Activated CD8-positive, alpha-beta T cell treated with anti-CD3 and anti-CD28 coated beads, Interleukin-2, amount 10 ng/mL, durations not matched to agents 7 days and 5 days (primary cell): ENCODE measurements at regions not wholly inside any gene's neighbourhood (a gene's known extent, or its start where the extent isn't known, plus 50 kb on each side); places are given as distances from the start of the nearest gene placed in this dataset.

ENCODE experiments used
- ATAC-seq: fragments of 150-1000 bp; cut with Tn5 transposase; one replicate; pipeline ENCODE4 v1.10.0; 2021; ENCODE audit warnings: moderate library complexity
- CTCF ChIA-PET: fragments of 350-600 bp; sonication (Branson Sonifier 250); formaldehyde crosslinking; loops from one replicate; lab custom pipeline; 2021; ENCODE audit warnings: antibody characterized with exemption; lab: Charles Lee
- POLR2A ChIA-PET: fragments of 350-600 bp; sonication (Branson Sonifier 250); formaldehyde crosslinking; loops from one replicate; lab custom pipeline; 2021; ENCODE audit warnings: antibody characterized with exemption; lab: Charles Lee
- DNase-seq: peaks from one replicate; pipeline ENCODE4 v3.0.0-alpha.2; 2020
- H3K27ac Mint-ChIP-seq: one replicate; pipeline ENCODE4 v1.8.0; 2021; ENCODE audit warnings: mild to moderate bottlenecking, mixed read lengths
- H3K27me3 Mint-ChIP-seq: one replicate; pipeline ENCODE4 v1.8.0; 2021; ENCODE audit warnings: low read depth, mixed read lengths
- H3K36me3 Mint-ChIP-seq: one replicate; pipeline ENCODE4 v1.8.0; 2021; ENCODE audit warnings: low read depth, mixed read lengths
- H3K4me1 Mint-ChIP-seq: one replicate; pipeline ENCODE4 v1.8.0; 2021; ENCODE audit warnings: low read depth, mixed read lengths
- H3K4me3 Mint-ChIP-seq: one replicate; pipeline ENCODE4 v1.8.0; 2021; ENCODE audit warnings: mild to moderate bottlenecking, mixed read lengths
- H3K9me3 Mint-ChIP-seq: one replicate; pipeline ENCODE4 v1.8.0; 2022; ENCODE audit warnings: mixed read lengths; ENCODE audit not compliant: insufficient read depth

DNA sequence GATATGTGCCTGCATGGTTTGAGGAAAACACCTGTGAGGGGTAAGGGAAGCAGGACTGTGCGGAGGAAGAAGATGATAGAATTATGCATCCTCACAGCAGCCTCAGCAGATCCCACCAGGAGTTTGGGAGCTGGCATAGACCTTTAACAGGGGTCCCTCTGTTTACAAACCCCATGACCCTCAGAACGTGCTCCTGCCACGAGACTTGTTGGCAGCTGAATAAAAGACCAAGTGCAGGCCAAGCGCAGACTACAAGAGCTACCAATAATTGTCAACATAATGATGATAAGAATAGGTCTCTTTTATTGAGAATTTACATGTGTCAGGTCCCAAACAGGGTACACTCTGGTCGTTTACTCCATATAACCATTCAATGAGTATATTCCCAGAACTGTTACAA, 236.0 kb downstream of the MED10 start:
- no peaks in the 10 kb centered on the region for H3K36me3 Mint-ChIP-seq
- ATAC-seq (no peak), DNase-seq (no peak)
- H3K4me3 Mint-ChIP-seq, result no peak overlapping the region
- H3K4me1 Mint-ChIP-seq, result no peaks in the 10 kb centered on the region
- H3K27ac Mint-ChIP-seq, result no peak overlapping the region
- ChIA-PET CTCF (no interaction called here), POLR2A (no interaction called here)
- H3K27me3 Mint-ChIP-seq, result no peaks in the 10 kb centered on the region
- H3K9me3 Mint-ChIP-seq, result no peaks in the 10 kb centered on the region

- CTCF ChIA-PET, result no interaction called here
- POLR2A ChIA-PET, result no interaction called here
- H3K36me3 Mint-ChIP-seq, result no peaks in the 10 kb centered on the region
- no peaks in the 10 kb centered on the region for H3K9me3 Mint-ChIP-seq
- H3K4me1 Mint-ChIP-seq, result no peaks in the 10 kb centered on the region
- no peak overlapping the region for H3K4me3 Mint-ChIP-seq
- ATAC-seq (no peak), DNase-seq (no peak)
- H3K27me3 Mint-ChIP-seq, result no peaks in the 10 kb centered on the region
- H3K27ac Mint-ChIP-seq, result no peak overlapping the region
Measured at GRCh38 chr5:6140219-6140618, 238.1 kb downstream of the MED10 start.

DNA sequence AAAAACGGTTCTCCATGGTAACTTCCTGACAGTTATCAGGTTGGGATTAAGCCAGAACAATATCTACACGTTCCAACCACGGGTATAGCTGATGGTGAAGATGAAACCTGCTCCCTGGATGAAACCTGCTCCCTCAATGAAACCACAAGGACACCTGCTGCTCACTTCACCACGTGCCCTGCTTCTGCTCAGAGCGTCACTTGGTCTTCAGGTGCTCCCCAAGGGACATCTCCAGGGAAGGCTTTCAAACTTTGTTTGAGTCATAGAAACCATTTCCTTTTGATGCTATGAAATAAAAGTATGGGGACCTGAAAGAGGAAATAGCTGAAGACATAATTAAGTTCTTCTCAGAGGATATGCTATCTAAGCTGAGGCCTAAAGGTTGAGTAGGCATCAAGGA, 242.4 kb downstream of the MED10 start:
- no peak for DNase-seq
- ATAC-seq, result no peak
- Mint-ChIP-seq H3K27me3 (no peaks in the 10 kb centered on the region), H3K4me1 (no peaks in the 10 kb centered on the region), H3K36me3 (no peaks in the 10 kb centered on the region), H3K4me3 (no peak overlapping the region), H3K27ac (no peak overlapping the region), H3K9me3 (no peaks in the 10 kb centered on the region)
- POLR2A ChIA-PET, result no interaction called here
- CTCF ChIA-PET, result no interaction called here

GRCh38 chr5:6134281-6134680, 244.1 kb downstream of the MED10 start:
- POLR2A ChIA-PET, result no interaction called here
- CTCF ChIA-PET, result no interaction called here
- Mint-ChIP-seq H3K27me3 (no peaks in the 10 kb centered on the region), H3K36me3 (no peaks in the 10 kb centered on the region), H3K27ac (no peak overlapping the region), H3K9me3 (no peaks in the 10 kb centered on the region), H3K4me3 (no peak overlapping the region), H3K4me1 (no peaks in the 10 kb centered on the region)
- DNase-seq (no peak), ATAC-seq (no peak)

GRCh38 chr5:6125781-6126180, 252.6 kb downstream of the MED10 start:
- Mint-ChIP-seq H3K4me1 (no peaks in the 10 kb centered on the region), H3K4me3 (no peak overlapping the region), H3K9me3 (no peaks in the 10 kb centered on the region), H3K27me3 (no peaks in the 10 kb centered on the region), H3K36me3 (no peaks in the 10 kb centered on the region), H3K27ac (no peak overlapping the region)
- DNase-seq (no peak), ATAC-seq (no peak)
- ChIA-PET CTCF (no interaction called here), POLR2A (no interaction called here)

DNA sequence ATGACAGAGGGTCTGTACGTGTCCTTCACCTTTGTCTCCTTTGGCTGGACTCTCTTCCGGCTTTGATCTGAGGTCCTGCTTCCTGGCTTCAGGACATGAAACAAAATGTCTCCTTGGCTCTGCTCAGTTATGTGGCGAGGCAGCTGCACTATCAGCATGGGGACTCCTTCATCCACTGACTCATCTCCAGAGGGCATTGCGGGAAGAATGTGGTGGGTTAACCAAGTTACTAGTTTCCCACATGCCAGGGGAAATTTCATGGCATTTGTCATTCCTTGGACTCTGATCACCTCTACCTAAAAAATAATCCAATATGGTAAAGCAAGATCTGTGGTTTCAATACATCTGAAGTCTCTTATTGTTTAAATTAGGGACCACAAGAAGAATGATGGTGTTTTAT, 259.7 kb downstream of the MED10 start:
- ChIA-PET CTCF (no interaction called here), POLR2A (no interaction called here)
- no peak for DNase-seq
- Mint-ChIP-seq H3K9me3 (no peaks in the 10 kb centered on the region), H3K4me1 (no peaks in the 10 kb centered on the region), H3K27ac (no peak overlapping the region), H3K27me3 (no peaks in the 10 kb centered on the region), H3K36me3 (no peaks in the 10 kb centered on the region), H3K4me3 (no peak overlapping the region)
- ATAC-seq, result no peak

DNA sequence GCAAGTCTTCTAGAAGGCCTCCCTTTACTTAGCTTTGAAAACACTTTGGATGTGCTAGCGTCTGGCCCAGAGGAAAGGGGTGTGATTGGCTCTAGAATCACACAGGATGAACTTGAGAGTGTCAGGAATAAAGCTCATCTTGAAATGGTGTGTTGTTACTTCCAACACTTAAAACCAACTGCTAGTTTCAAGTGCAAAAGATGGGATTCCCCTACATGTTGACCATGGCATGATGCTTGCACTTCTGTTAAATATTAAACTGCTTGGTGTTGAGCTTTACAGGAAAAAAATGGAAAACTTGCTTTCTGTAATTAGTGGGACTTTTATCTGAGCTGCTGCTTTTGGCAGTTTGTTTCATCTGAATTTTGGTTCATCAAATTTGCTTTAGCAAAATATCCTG, 261.1 kb downstream of the MED10 start:
- H3K9me3 Mint-ChIP-seq, result no peaks in the 10 kb centered on the region
- no peak overlapping the region for H3K27ac Mint-ChIP-seq
- ChIA-PET POLR2A (no interaction called here), CTCF (interaction anchor here (0.6 kb wide), 1 partner anchor 228 kb away, joined by 3 read pairs; no protein-coding TSS in a partner anchor)
- no peaks in the 10 kb centered on the region for H3K4me1 Mint-ChIP-seq
- ATAC-seq (no peak), DNase-seq (no peak)
- H3K27me3 Mint-ChIP-seq, result no peaks in the 10 kb centered on the region
- no peak overlapping the region for H3K4me3 Mint-ChIP-seq
- H3K36me3 Mint-ChIP-seq, result no peaks in the 10 kb centered on the region

DNA sequence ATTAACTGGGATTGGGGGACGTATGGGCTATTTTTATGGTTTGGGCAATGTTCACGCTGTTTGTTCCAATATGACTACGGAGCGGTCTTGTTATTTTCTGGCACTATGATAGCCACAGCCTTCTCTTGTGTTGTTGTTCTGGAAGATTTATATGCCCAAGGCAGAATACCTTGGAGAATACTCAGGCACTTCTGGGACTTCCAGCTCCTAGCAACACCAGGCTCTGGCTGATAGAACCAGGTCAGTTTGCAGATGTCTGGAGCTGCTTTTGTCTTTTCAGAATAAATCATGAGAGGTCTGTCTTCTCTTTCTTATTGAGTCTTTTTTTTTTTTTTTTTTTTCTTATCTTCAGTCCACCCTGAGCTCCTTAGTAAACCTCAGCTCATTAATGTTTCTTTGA, 262.5 kb downstream of the MED10 start:
- no peaks in the 10 kb centered on the region for H3K9me3 Mint-ChIP-seq
- ATAC-seq (no peak), DNase-seq (no peak)
- no peak overlapping the region for H3K4me3 Mint-ChIP-seq
- ChIA-PET POLR2A (no interaction called here), CTCF (interaction anchor here (0.7 kb wide), 1 partner anchor 9 kb away, joined by 3 read pairs; no protein-coding TSS in a partner anchor)
- no peaks in the 10 kb centered on the region for H3K36me3 Mint-ChIP-seq
- no peaks in the 10 kb centered on the region for H3K27me3 Mint-ChIP-seq
- H3K4me1 Mint-ChIP-seq, result no peaks in the 10 kb centered on the region
- H3K27ac Mint-ChIP-seq, result no peak overlapping the region

GRCh38 chr5:6112538-6112937, 265.8 kb downstream of the MED10 start:
- no peak overlapping the region for H3K27ac Mint-ChIP-seq
- no peaks in the 10 kb centered on the region for H3K4me1 Mint-ChIP-seq
- H3K36me3 Mint-ChIP-seq, result no peaks in the 10 kb centered on the region
- ChIA-PET POLR2A (no interaction called here), CTCF (no interaction called here)
- H3K27me3 Mint-ChIP-seq, result no peaks in the 10 kb centered on the region
- H3K4me3 Mint-ChIP-seq, result no peak overlapping the region
- ATAC-seq (no peak), DNase-seq (no peak)
- no peaks in the 10 kb centered on the region for H3K9me3 Mint-ChIP-seq

GRCh38 chr5:6112125-6112524, 266.2 kb downstream of the MED10 start:
- ChIA-PET CTCF (no interaction called here), POLR2A (no interaction called here)
- Mint-ChIP-seq H3K27ac (no peak overlapping the region), H3K36me3 (no peaks in the 10 kb centered on the region), H3K27me3 (no peaks in the 10 kb centered on the region), H3K4me1 (no peaks in the 10 kb centered on the region), H3K4me3 (no peak overlapping the region), H3K9me3 (no peaks in the 10 kb centered on the region)
- DNase-seq, result no peak
- ATAC-seq, result no peak

DNA sequence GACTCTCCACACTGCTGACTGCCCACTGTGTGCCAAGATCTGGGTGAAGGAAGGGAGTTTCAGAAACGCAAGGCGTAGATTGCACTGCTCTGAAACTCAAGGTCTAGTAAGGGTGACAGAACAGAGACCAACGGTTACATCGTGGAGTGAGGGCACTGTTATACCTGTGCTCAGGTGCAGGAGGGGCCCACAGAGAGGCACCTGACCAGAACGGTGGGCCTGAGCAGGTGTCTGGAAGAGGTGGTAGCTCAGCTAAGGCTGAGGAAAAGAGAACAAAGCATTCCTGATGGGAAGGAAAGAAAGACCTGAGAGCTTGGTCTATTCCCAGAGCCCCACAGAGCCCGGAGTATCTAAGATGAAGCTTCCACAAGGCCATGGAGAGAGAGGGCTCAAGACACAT, 267.2 kb downstream of the MED10 start:
- CTCF ChIA-PET, result no interaction called here
- no peak for ATAC-seq
- no peak overlapping the region for H3K27ac Mint-ChIP-seq

DNA sequence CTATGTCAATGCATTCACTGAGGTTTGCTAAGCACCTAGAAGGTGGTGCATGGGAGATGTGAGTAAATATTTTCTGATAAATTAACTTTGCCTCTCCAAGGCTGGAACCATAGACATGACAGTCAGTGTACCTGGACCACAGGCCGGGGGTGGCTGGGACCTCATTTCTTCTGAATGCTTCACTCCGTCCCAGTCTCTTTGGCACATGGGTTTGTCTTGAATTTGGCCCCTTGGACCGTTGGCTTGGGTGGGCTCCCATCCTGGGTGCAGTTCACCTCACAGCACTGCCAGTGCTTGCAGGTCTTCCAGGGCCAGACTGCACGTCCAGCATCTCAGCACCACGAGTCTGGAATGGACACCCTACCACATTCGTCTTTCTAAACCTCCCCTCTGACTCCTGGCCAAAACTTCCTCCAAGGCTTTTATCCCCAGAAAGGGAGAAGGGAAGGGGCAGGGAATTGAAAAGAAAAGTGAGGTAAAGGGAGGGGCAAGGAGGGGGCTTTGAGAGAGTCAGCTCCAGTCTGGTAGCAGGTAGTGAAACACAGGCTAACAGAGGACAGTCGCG, 267.8 kb downstream of the MED10 start:
- Mint-ChIP-seq H3K4me3 (no peak overlapping the region), H3K27ac (no peak overlapping the region), H3K36me3 (no peaks in the 10 kb centered on the region), H3K9me3 (no peaks in the 10 kb centered on the region), H3K4me1 (no peaks in the 10 kb centered on the region), H3K27me3 (no peaks in the 10 kb centered on the region)
- no peak for DNase-seq
- ATAC-seq, result no peak
- POLR2A ChIA-PET, result no interaction called here
- CTCF ChIA-PET, result no interaction called here

More for the DNA sequence above, 267.2 kb downstream of the MED10 start:
- no peak for DNase-seq
- POLR2A ChIA-PET, result no interaction called here
- H3K9me3 Mint-ChIP-seq, result no peaks in the 10 kb centered on the region
- H3K4me1 Mint-ChIP-seq, result no peaks in the 10 kb centered on the region
- H3K27me3 Mint-ChIP-seq, result no peaks in the 10 kb centered on the region
- H3K36me3 Mint-ChIP-seq, result no peaks in the 10 kb centered on the region
- no peak overlapping the region for H3K4me3 Mint-ChIP-seq
